ENCODE measurements at regions not wholly inside any gene's neighbourhood (a gene's known extent, or its start where the extent isn't known, plus 50 kb on each side); places are given as distances from the start of the nearest gene placed in this dataset.

GRCh38 chr14:96727980-96728717 lies 69.0 kb upstream of the VRK1 start:
- DNase-seq (ENCODE audit: low spot score) = no peak

- DNase-seq (ENCODE audit: low spot score) = no peak
Measured at GRCh38 chr14:96729889-96730288, 67.3 kb upstream of the VRK1 start.

- no peak for DNase-seq (ENCODE audit: low spot score)
Measured at GRCh38 chr14:96730386-96730785, 66.8 kb upstream of the VRK1 start.

GRCh38 chr14:96734076-96734622 lies 63.0 kb upstream of the VRK1 start:
- DNase-seq (ENCODE audit: low spot score) = no peak

GRCh38 chr14:96735526-96735925 lies 61.7 kb upstream of the VRK1 start:
- no peak for DNase-seq (ENCODE audit: low spot score)

- no peak for DNase-seq (ENCODE audit: low spot score)
Measured at GRCh38 chr14:96736439-96736838, 60.7 kb upstream of the VRK1 start.

- no peak for DNase-seq (ENCODE audit: low spot score)
Measured at GRCh38 chr14:96737881-96738280, 59.3 kb upstream of the VRK1 start.

- no peak for DNase-seq (ENCODE audit: low spot score)
Measured at GRCh38 chr14:96739200-96739910, 57.8 kb upstream of the VRK1 start.

- peak; percentile 91 for DNase-seq (ENCODE audit: low spot score)
Measured at GRCh38 chr14:96741151-96741977, 55.8 kb upstream of the VRK1 start.

GRCh38 chr14:96744262-96744661 lies 52.9 kb upstream of the VRK1 start:
- DNase-seq (ENCODE audit: low spot score) = no peak

GRCh38 chr14:96745500-96746051 lies 51.6 kb upstream of the VRK1 start:
- DNase-seq (ENCODE audit: low spot score) = no peak

GRCh38 chr14:96746101-96746500 lies 51.1 kb upstream of the VRK1 start:
- DNase-seq (ENCODE audit: low spot score) = no peak

- no peak for DNase-seq (ENCODE audit: low spot score)
Measured at GRCh38 chr14:96747006-96747405, 50.2 kb upstream of the VRK1 start.
